GM21529 (cell line): ENCODE measurements at regions not wholly inside any gene's neighbourhood (a gene's known extent, or its start where the extent isn't known, plus 50 kb on each side); places are given as distances from the start of the nearest gene placed in this dataset.
A peak's percentile ranks its signal among the peaks of the same experiment; 100 is the strongest.
"Not testable (repeated sequence)": the region's sequence is repeated elsewhere in the genome, so short reads cannot be mapped to it uniquely, and the experiment has no call there.

ENCODE experiments used
- ATAC-seq: cut with Tn5 transposase; IDR thresholded peaks from one replicate; pipeline ENCODE4 v1.9.1; 2021; ENCODE audit not compliant: unreplicated experiment

- ATAC-seq, result no peak
Measured at GRCh38 chr3:177336873-177337450, 139.7 kb upstream of the TBL1XR1 start.

GRCh38 chr3:177337541-177338331 is 140.5 kb upstream of the TBL1XR1 start:
- ATAC-seq, result peak; percentile 85

GRCh38 chr3:177338697-177339219 is 141.5 kb upstream of the TBL1XR1 start:
- ATAC-seq, result peak; percentile 48

- peak; percentile 1 for ATAC-seq
Measured at GRCh38 chr3:177339220-177339703, 142.0 kb upstream of the TBL1XR1 start.

- no peak for ATAC-seq
Measured at GRCh38 chr3:177340243-177340830, 143.1 kb upstream of the TBL1XR1 start.

- no peak for ATAC-seq
Measured at GRCh38 chr3:177341736-177342419, 144.6 kb upstream of the TBL1XR1 start.

- ATAC-seq, result no peak
Measured at GRCh38 chr3:177343122-177343625, 145.9 kb upstream of the TBL1XR1 start.

GRCh38 chr3:177345049-177345972 is 148.0 kb upstream of the TBL1XR1 start:
- ATAC-seq, result peak; percentile 86

- ATAC-seq, result no peak
Measured at GRCh38 chr3:177345973-177346503, 148.8 kb upstream of the TBL1XR1 start.

GRCh38 chr3:177346878-177347277 is 149.6 kb upstream of the TBL1XR1 start:
- no peak for ATAC-seq

GRCh38 chr3:177347611-177348010 is 150.3 kb upstream of the TBL1XR1 start:
- ATAC-seq, result no peak

GRCh38 chr3:177348974-177349373 is 151.7 kb upstream of the TBL1XR1 start:
- ATAC-seq, result no peak

GRCh38 chr3:177349384-177349783 is 152.1 kb upstream of the TBL1XR1 start:
- ATAC-seq, result no peak

- no peak for ATAC-seq
Measured at GRCh38 chr3:177350121-177350520, 152.8 kb upstream of the TBL1XR1 start.

GRCh38 chr3:177351206-177351605 is 153.9 kb upstream of the TBL1XR1 start:
- no peak for ATAC-seq

GRCh38 chr3:177351757-177352158 is 154.5 kb upstream of the TBL1XR1 start:
- ATAC-seq, result peak; percentile 98

- no peak for ATAC-seq
Measured at GRCh38 chr3:177352424-177352823, 155.1 kb upstream of the TBL1XR1 start.

- ATAC-seq, result no peak
Measured at GRCh38 chr3:177353140-177353539, 155.9 kb upstream of the TBL1XR1 start.

GRCh38 chr3:177353879-177354278 is 156.6 kb upstream of the TBL1XR1 start:
- not testable (repeated sequence) for ATAC-seq

GRCh38 chr3:177354466-177354865 is 157.2 kb upstream of the TBL1XR1 start:
- no peak for ATAC-seq
